Fibroblast of upper back skin (primary cell): ENCODE measurements at regions not wholly inside any gene's neighbourhood (a gene's known extent, or its start where the extent isn't known, plus 50 kb on each side); places are given as distances from the start of the nearest gene placed in this dataset.

Source experiments
- DNase-seq: peaks from one replicate; pipeline ENCODE4 v3.0.0-alpha.2; 2013

- DNase-seq, result no peak
Observed at GRCh38 chr1:83813576-83813975, 185.4 kb downstream of the TTLL7 start.

GRCh38 chr1:83810144-83810543 lies 188.8 kb downstream of the TTLL7 start:
- no peak for DNase-seq

GRCh38 chr1:83808536-83808935 lies 190.4 kb downstream of the TTLL7 start:
- DNase-seq, result no peak

GRCh38 chr1:83807821-83808220 lies 191.1 kb downstream of the TTLL7 start:
- no peak for DNase-seq

GRCh38 chr1:83807231-83807630 lies 191.7 kb downstream of the TTLL7 start:
- DNase-seq, result peak; percentile 12

GRCh38 chr1:83805921-83806320 lies 193.0 kb downstream of the TTLL7 start:
- no peak for DNase-seq

GRCh38 chr1:83802460-83803152 lies 196.3 kb downstream of the TTLL7 start:
- no peak for DNase-seq

GRCh38 chr1:83802023-83802422 lies 196.9 kb downstream of the TTLL7 start:
- no peak for DNase-seq

- peak; percentile 39 for DNase-seq
Observed at GRCh38 chr1:83800066-83800465, 198.9 kb downstream of the TTLL7 start.

- DNase-seq, result peak; percentile 61
Observed at GRCh38 chr1:83799594-83799993, 199.3 kb downstream of the TTLL7 start.

- DNase-seq, result no peak
Observed at GRCh38 chr1:83798965-83799364, 200.0 kb downstream of the TTLL7 start.

GRCh38 chr1:83796409-83796808 lies 202.5 kb downstream of the TTLL7 start:
- DNase-seq, result peak; percentile 88

- DNase-seq, result no peak
Observed at GRCh38 chr1:83794384-83794783, 204.5 kb downstream of the TTLL7 start.

GRCh38 chr1:83791821-83792437 lies 207.0 kb downstream of the TTLL7 start:
- DNase-seq, result peak; percentile 81

- peak; percentile 71 for DNase-seq
Observed at GRCh38 chr1:83790446-83790845, 208.5 kb downstream of the TTLL7 start.

GRCh38 chr1:83787246-83787998 lies 211.5 kb downstream of the TTLL7 start:
- no peak for DNase-seq

GRCh38 chr1:83781667-83782066 lies 217.3 kb downstream of the TTLL7 start:
- DNase-seq, result no peak

GRCh38 chr1:83779565-83779964 lies 219.4 kb downstream of the TTLL7 start:
- DNase-seq, result no peak

GRCh38 chr1:83777758-83778101 lies 221.2 kb downstream of the TTLL7 start:
- no peak for DNase-seq

GRCh38 chr1:83776913-83777757 lies 221.8 kb downstream of the TTLL7 start:
- DNase-seq, result no peak

- no peak for DNase-seq
Observed at GRCh38 chr1:83775977-83776603, 222.8 kb downstream of the TTLL7 start.

- no peak for DNase-seq
Observed at GRCh38 chr1:83773059-83773458, 225.9 kb downstream of the TTLL7 start.

- no peak for DNase-seq
Observed at GRCh38 chr1:83770319-83770661, 228.6 kb downstream of the TTLL7 start.
